ENCODE measurements at regions not wholly inside any gene's neighbourhood (a gene's known extent, or its start where the extent isn't known, plus 50 kb on each side); places are given as distances from the start of the nearest gene placed in this dataset.
"Not testable (repeated sequence)": the region's sequence is repeated elsewhere in the genome, so short reads cannot be mapped to it uniquely, and the experiment has no call there.

GRCh38 chr6:153984811-153985210 lies 54.2 kb upstream of the OPRM1 start:
- TF ChIP-seq ZFX (IDR thresholded peaks at IDR 0.05) = no peak
- TF ChIP-seq CTCF (conservative IDR thresholded peaks at IDR 0.05) = no peak
- no peak overlapping the region for H3K27ac ChIP-seq

GRCh38 chr6:153980171-153980570 lies 58.9 kb upstream of the OPRM1 start:
- TF ChIP-seq ZFX (IDR thresholded peaks at IDR 0.05) = no peak
- TF ChIP-seq CTCF (conservative IDR thresholded peaks at IDR 0.05) = no peak
- no peak overlapping the region for H3K27ac ChIP-seq

- not testable (repeated sequence) for H3K27ac ChIP-seq
Measured at GRCh38 chr6:153978911-153979548, 60.0 kb upstream of the OPRM1 start.

- H3K27ac ChIP-seq = no peak overlapping the region
- TF ChIP-seq ZFX (IDR thresholded peaks at IDR 0.05) (no peak), CTCF (conservative IDR thresholded peaks at IDR 0.05) (no peak)
Measured at GRCh38 chr6:153976921-153977693, 61.9 kb upstream of the OPRM1 start.

- no peak for TF ChIP-seq ZFX (IDR thresholded peaks at IDR 0.05)
- no peak for TF ChIP-seq CTCF (conservative IDR thresholded peaks at IDR 0.05)
- no peak overlapping the region for H3K27ac ChIP-seq
Measured at GRCh38 chr6:153966001-153966400, 73.0 kb upstream of the OPRM1 start.

GRCh38 chr6:153963352-153963751 lies 75.7 kb upstream of the OPRM1 start:
- H3K27ac ChIP-seq = no peak overlapping the region
- TF ChIP-seq ZFX (IDR thresholded peaks at IDR 0.05) (no peak), CTCF (conservative IDR thresholded peaks at IDR 0.05) (0 out of 2 replicates have a peak, but pooled peaks have one; percentile 14)

- TF ChIP-seq ZFX (IDR thresholded peaks at IDR 0.05) = no peak
- TF ChIP-seq CTCF (conservative IDR thresholded peaks at IDR 0.05) = no peak
- H3K27ac ChIP-seq = no peak overlapping the region
Measured at GRCh38 chr6:153962555-153962954, 76.5 kb upstream of the OPRM1 start.
